ENCODE measurements at regions not wholly inside any gene's neighbourhood (a gene's known extent, or its start where the extent isn't known, plus 50 kb on each side); places are given as distances from the start of the nearest gene placed in this dataset.

DNA sequence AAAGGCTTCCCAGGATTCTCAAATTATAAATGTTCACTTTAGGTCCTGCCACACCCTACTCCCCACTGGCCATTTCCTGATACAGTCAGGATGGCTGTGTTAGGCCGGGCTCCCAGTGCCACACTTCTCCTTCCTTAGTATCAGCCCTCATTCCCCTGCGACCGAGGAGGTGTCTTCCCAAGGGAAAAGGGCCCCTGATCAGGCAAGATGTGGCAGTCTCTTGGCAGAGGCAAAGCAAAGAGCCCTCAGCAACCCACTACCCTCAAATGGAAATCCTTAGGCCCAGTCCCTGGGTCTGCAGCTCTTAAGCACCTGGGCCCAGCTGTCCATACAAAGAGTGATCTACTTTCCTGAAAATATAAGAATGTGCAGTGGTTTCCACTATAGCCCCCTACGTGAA lies 96.5 kb upstream of the VASH1 start:
- peaks cover 14% of the 10 kb centered on the region for H3K27me3 Mint-ChIP-seq
- DNase-seq (no peak), ATAC-seq (no peak)
- no peak overlapping the region for H3K27ac Mint-ChIP-seq
- H3K4me3 Mint-ChIP-seq = no peak overlapping the region
- no peaks in the 10 kb centered on the region for H3K36me3 Mint-ChIP-seq (ENCODE audit: low read depth)
- H3K9me3 Mint-ChIP-seq = peaks cover 4% of the 10 kb centered on the region
- no peaks in the 10 kb centered on the region for H3K4me1 Mint-ChIP-seq

DNA sequence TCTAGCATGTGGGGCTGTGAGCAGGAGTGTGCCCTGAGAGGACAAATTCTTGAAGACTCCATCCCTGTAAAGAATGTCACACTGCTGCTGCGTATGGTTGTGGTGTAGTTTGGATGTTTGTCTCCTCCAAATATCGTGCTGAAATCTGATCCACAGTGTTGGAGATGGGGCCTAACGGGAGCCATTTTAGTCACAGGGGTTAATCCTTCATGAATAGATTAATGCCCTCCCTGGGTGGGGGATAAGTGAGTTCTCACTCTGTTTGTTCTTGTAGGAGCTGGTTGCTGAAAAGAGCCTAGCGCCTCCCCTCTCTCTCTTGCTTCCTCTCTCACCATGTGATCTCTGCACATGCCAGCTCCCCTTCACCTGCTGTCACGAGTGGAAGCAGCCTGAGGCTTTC lies 94.5 kb upstream of the VASH1 start:
- H3K4me3 Mint-ChIP-seq = no peak overlapping the region
- no peaks in the 10 kb centered on the region for H3K4me1 Mint-ChIP-seq
- H3K36me3 Mint-ChIP-seq (ENCODE audit: low read depth) = no peaks in the 10 kb centered on the region
- peaks cover 7% of the 10 kb centered on the region for H3K27me3 Mint-ChIP-seq
- ATAC-seq = no peak
- no peak for DNase-seq
- H3K27ac Mint-ChIP-seq = no peak overlapping the region
- peaks cover 4% of the 10 kb centered on the region for H3K9me3 Mint-ChIP-seq

DNA sequence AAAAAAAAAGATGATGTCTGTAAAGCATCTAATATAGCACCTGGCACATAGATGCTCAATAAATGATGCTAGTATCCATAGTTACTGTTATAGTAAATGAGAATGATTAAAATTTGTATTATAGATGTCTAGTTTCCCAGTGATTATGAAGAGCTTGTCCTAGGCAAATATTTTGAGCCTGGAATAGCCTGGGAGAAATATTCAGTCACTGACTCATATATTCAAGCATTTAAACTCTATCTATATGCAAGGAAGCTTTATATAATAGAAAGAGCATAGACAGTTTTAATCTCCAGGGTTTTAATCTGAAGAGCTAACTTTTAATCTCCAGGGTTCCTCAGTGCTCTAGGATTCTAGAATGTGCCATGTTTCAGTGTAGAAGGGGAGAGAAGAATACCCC lies 91.5 kb upstream of the VASH1 start:
- peaks cover 13% of the 10 kb centered on the region for H3K27me3 Mint-ChIP-seq
- no peaks in the 10 kb centered on the region for H3K4me1 Mint-ChIP-seq
- no peaks in the 10 kb centered on the region for H3K36me3 Mint-ChIP-seq (ENCODE audit: low read depth)
- peaks cover 4% of the 10 kb centered on the region for H3K9me3 Mint-ChIP-seq
- no peak overlapping the region for H3K4me3 Mint-ChIP-seq
- DNase-seq (no peak), ATAC-seq (no peak)
- H3K27ac Mint-ChIP-seq = no peak overlapping the region

DNA sequence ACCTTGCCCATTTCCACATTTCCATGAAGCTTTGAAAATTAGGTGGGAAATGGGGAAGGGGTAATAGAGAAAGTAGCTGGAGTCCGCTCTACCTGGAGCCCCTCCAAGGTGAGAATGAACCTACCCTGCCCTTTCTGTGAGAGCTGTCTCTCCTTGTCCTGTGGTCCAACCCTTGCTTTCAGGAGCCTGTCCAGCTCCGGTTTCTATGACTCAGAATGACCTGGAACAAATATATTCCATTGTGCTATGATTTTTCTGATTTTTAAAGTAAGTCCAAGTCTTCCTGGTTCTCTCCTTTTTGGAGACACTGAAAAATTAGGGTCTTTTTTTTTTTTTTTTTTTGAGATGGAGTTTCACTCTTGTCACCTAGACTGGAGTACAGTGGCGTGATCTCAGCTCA lies 89.1 kb upstream of the VASH1 start:
- H3K4me3 Mint-ChIP-seq = no peak overlapping the region
- DNase-seq (no peak), ATAC-seq (no peak)
- peaks cover 4% of the 10 kb centered on the region for H3K9me3 Mint-ChIP-seq
- no peak overlapping the region for H3K27ac Mint-ChIP-seq
- peaks cover 15% of the 10 kb centered on the region for H3K27me3 Mint-ChIP-seq
- no peaks in the 10 kb centered on the region for H3K36me3 Mint-ChIP-seq (ENCODE audit: low read depth)
- H3K4me1 Mint-ChIP-seq = no peaks in the 10 kb centered on the region

GRCh38 chr14:76673261-76673660 lies 88.0 kb upstream of the VASH1 start:
- Mint-ChIP-seq H3K36me3 (ENCODE audit: low read depth) (no peaks in the 10 kb centered on the region), H3K4me1 (no peaks in the 10 kb centered on the region), H3K27me3 (peaks cover 17% of the 10 kb centered on the region)

GRCh38 chr14:76675046-76675445 lies 86.2 kb upstream of the VASH1 start:
- Mint-ChIP-seq H3K27me3 (peaks cover 16% of the 10 kb centered on the region), H3K4me1 (no peaks in the 10 kb centered on the region), H3K9me3 (no peaks in the 10 kb centered on the region), H3K36me3 (ENCODE audit: low read depth) (no peaks in the 10 kb centered on the region), H3K4me3 (no peak overlapping the region), H3K27ac (no peak overlapping the region)
- ATAC-seq (no peak), DNase-seq (no peak)

More at GRCh38 chr14:76673261-76673660, 88.0 kb upstream of the VASH1 start:
- Mint-ChIP-seq H3K9me3 (peaks cover 4% of the 10 kb centered on the region), H3K4me3 (no peak overlapping the region), H3K27ac (no peak overlapping the region)
- DNase-seq (no peak), ATAC-seq (no peak)

DNA sequence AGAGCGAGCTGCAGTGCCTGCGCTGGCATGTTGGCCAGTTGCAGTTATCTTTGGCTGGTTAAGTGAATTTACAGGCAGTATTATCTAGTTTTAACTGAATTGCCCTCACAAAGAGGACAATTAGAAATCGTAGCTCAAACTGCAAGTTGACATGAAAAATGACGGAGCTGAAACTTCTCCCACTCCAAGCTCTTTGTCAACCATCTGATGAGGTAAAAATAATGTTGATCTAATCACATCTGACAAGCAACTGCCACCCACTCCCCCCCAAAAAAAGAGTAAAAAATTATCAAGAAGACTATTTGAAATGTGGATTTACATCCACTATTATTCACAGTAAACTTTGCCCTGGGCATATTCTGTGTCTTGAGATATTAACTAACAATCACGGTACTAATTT lies 84.7 kb upstream of the VASH1 start:
- no peak overlapping the region for H3K4me3 Mint-ChIP-seq

DNA sequence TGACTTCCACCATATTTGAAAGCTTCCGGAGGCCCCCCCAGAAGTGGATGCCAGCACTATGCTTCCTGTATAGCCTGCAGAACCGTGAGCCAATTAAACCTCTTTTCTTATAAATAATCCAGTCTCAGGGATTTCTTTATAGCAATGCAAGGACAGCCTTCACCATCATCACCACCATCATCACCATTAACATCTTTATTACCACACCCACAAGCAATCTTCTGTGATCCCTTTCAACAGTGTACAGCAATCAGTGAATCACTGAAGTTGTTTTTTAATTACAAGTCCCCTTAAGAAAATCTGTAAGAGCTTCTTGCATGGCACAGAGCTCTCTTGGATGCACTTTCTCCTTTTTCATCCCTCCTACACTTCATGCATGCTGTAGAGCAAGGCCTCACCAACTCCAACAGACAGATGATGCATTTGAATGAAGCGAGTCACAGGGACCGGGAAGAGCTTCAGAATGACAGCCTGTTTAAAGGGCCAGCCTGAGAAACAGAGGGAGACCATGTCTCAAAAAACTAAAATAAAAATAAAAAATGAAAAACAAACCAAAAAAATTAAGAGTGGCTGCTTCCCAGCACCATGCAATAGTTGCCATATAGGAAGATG lies 83.6 kb upstream of the VASH1 start:
- H3K4me1 Mint-ChIP-seq = no peaks in the 10 kb centered on the region
- H3K9me3 Mint-ChIP-seq = peaks cover 20% of the 10 kb centered on the region
- no peak overlapping the region for H3K4me3 Mint-ChIP-seq
- H3K27me3 Mint-ChIP-seq = peaks cover 14% of the 10 kb centered on the region
- H3K36me3 Mint-ChIP-seq (ENCODE audit: low read depth) = no peaks in the 10 kb centered on the region
- no peak for ATAC-seq
- DNase-seq = no peak
- no peak overlapping the region for H3K27ac Mint-ChIP-seq

More for the DNA sequence above, 84.7 kb upstream of the VASH1 start:
- no peak overlapping the region for H3K27ac Mint-ChIP-seq
- ATAC-seq (no peak), DNase-seq (no peak)
- H3K27me3 Mint-ChIP-seq = peaks cover 15% of the 10 kb centered on the region
- peaks cover 9% of the 10 kb centered on the region for H3K9me3 Mint-ChIP-seq
- no peaks in the 10 kb centered on the region for H3K36me3 Mint-ChIP-seq (ENCODE audit: low read depth)
- no peaks in the 10 kb centered on the region for H3K4me1 Mint-ChIP-seq

DNA sequence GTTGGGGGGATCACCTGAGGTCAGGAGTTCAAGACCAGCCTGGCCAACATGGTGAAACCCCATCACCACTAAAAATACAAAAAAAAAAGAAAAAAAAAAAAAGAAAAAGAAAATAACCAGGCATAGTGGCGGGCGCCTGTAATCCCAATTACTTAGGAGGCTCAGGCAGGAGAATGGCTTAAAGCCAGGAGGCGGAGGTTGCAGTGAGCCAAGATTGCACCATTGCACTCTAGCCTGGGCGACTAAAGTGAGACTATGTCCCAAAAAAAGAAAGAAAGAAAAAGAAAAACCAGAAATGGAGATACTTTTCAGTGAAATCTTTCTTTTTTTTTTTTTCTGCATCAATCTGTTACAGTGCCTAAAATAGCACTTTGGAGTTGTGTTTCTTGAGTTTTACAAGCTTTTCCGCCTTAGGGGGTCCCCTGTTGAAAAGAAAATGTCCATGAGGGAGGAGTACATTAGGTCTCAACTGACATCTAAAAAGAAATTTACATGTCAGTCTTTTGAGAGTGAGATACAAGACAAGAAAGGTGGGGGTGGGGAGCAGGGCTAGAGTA lies 82.9 kb upstream of the VASH1 start:
- ATAC-seq = no peak
- H3K36me3 Mint-ChIP-seq (ENCODE audit: low read depth) = no peaks in the 10 kb centered on the region
- H3K4me1 Mint-ChIP-seq = no peaks in the 10 kb centered on the region
- H3K9me3 Mint-ChIP-seq = peaks cover 27% of the 10 kb centered on the region
- H3K27me3 Mint-ChIP-seq = peaks cover 11% of the 10 kb centered on the region
- no peak for DNase-seq
- no peak overlapping the region for H3K27ac Mint-ChIP-seq
- H3K4me3 Mint-ChIP-seq = no peak overlapping the region

DNA sequence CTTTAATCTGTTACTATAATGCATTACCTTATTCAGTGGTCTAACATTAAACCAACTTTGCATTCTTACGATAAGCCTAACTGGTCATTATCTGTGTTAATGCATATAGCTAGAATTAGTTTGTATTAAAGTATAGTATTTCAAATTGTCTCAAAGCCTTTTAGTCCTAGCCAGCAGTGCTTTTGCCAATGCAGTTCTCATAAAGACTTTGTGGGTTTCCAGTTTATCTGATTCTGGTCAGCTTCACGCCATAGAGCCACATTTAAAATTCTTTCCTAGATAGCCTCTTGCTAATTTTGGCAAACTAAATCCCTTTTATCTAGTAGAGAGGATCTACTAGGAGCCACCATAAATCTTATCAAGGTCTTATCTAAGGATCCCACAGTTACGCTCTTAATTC lies 78.9 kb upstream of the VASH1 start:
- Mint-ChIP-seq H3K36me3 (ENCODE audit: low read depth) (no peaks in the 10 kb centered on the region), H3K4me3 (no peak overlapping the region), H3K9me3 (peaks cover 28% of the 10 kb centered on the region), H3K27ac (no peak overlapping the region), H3K27me3 (peaks cover 13% of the 10 kb centered on the region), H3K4me1 (no peaks in the 10 kb centered on the region)
- ATAC-seq (no peak), DNase-seq (no peak)

DNA sequence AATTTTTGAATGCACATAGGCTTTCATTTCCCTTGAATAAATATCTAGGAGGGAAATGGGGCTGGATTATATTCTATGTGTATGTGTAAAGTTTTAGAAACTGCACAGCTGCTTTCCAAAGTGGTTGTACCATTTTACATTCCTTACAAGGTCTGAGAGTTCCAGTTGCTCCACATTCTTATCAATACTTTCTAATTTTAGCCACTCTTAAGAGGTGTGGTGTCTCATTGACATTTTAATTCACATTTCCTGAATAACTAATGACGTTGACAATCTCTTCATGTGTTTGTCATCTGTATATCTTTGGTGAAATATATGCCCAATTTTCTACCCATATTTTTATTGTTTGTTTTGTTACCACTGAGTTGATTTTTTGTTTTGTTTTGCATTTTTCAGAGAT lies 74.6 kb upstream of the VASH1 start:
- DNase-seq = no peak
- Mint-ChIP-seq H3K9me3 (peaks cover 28% of the 10 kb centered on the region), H3K27me3 (peaks cover 17% of the 10 kb centered on the region)

DNA sequence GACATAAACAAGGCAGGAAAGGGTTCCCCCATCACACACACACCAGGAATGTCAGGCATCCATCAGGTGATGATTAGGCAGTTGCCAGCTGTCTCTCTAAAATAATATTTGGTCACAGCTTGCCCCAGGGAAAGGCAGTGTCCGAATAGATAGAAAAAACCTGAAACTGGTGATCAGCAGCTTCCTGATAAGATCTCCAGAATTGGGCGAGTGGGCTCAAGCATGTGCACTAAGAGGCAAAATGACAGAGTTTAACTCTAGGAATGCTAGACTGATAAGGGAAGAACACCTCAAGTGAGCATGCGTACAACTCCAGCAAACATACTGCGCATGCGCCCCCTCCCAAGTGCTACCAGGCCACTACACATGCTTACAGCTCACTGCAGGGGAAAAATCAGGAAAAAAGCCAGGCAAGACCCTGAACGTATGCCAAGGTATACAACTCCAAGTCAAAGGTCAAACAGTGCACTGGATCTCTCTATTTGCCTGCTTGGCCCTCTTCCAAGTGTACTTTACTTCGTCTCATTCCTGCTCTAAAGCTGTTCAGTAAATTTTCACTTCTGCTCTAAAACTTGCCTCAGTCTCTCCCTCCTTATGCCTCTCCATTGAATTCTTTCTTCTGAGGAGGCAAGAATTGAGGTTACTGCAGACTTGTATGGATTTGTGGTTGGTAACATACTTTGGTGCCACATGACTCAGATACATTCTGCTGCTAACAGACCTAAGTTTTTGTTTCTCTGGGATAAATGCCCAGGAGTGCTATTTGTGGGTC lies 73.5 kb upstream of the VASH1 start:
- no peaks in the 10 kb centered on the region for H3K4me1 Mint-ChIP-seq
- ATAC-seq (no peak), DNase-seq (no peak)
- peaks cover 16% of the 10 kb centered on the region for H3K9me3 Mint-ChIP-seq
- H3K27ac Mint-ChIP-seq = no peak overlapping the region
- peaks cover 17% of the 10 kb centered on the region for H3K27me3 Mint-ChIP-seq
- H3K4me3 Mint-ChIP-seq = no peak overlapping the region
- H3K36me3 Mint-ChIP-seq (ENCODE audit: low read depth) = no peaks in the 10 kb centered on the region

More for the DNA sequence above, 74.6 kb upstream of the VASH1 start:
- Mint-ChIP-seq H3K36me3 (ENCODE audit: low read depth) (no peaks in the 10 kb centered on the region), H3K4me3 (no peak overlapping the region), H3K4me1 (no peaks in the 10 kb centered on the region), H3K27ac (no peak overlapping the region)
- ATAC-seq = no peak

DNA sequence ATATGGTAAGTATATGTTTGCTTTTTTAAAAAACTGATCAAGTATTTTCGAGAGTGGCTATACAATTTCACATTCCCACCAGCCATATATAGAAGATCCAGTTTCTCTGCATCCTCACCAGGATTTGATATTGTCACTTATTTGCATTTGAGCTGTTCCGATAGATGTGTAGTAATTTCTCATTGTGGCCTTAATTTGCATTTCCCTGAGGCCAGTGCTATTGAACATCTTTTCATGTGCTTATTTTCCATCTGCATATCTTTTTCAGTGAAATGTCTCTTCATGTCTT lies 72.9 kb upstream of the VASH1 start:
- ATAC-seq = no peak
- no peak for DNase-seq
- H3K4me3 Mint-ChIP-seq = no peak overlapping the region
- H3K27me3 Mint-ChIP-seq = peaks cover 17% of the 10 kb centered on the region
- H3K4me1 Mint-ChIP-seq = no peaks in the 10 kb centered on the region
- H3K27ac Mint-ChIP-seq = no peak overlapping the region
- peaks cover 11% of the 10 kb centered on the region for H3K9me3 Mint-ChIP-seq
- H3K36me3 Mint-ChIP-seq (ENCODE audit: low read depth) = no peaks in the 10 kb centered on the region

GRCh38 chr14:76690502-76691105 lies 70.7 kb upstream of the VASH1 start:
- ATAC-seq = no peak
- Mint-ChIP-seq H3K4me1 (no peaks in the 10 kb centered on the region), H3K9me3 (peaks cover 10% of the 10 kb centered on the region), H3K4me3 (no peak overlapping the region), H3K27ac (no peak overlapping the region), H3K27me3 (peaks cover 11% of the 10 kb centered on the region), H3K36me3 (ENCODE audit: low read depth) (no peaks in the 10 kb centered on the region)
- DNase-seq = no peak

DNA sequence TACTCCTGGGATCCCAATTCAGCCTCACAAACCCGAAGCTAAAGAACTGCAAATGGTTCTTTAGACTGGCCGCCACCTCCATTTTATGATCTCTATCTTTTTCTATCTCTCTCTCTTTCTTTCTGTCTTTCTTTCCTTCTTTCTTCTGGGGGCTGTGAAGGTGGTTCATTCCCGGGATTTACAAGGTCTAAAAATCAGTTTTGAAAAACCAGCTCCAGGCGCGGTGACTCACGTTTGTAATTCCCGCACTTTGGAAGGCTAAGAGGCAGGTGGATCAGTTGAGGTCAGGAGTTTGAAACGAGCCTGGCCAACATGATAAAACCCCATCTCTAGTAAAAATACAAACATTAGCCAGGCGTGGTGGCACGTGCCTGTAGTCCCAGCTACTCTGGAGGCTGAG lies 67.2 kb upstream of the VASH1 start:
- H3K9me3 Mint-ChIP-seq = no peaks in the 10 kb centered on the region
- ATAC-seq = no peak
- H3K4me1 Mint-ChIP-seq = no peaks in the 10 kb centered on the region
- H3K27ac Mint-ChIP-seq = no peak overlapping the region
- H3K4me3 Mint-ChIP-seq = no peak overlapping the region
- peaks cover 5% of the 10 kb centered on the region for H3K27me3 Mint-ChIP-seq
- no peak for DNase-seq
- no peaks in the 10 kb centered on the region for H3K36me3 Mint-ChIP-seq (ENCODE audit: low read depth)

Measured in activated naive CD8-positive, alpha-beta T cell treated with anti-CD3 and anti-CD28 coated beads, Interleukin-2, amount 50 U/mL, for 24 hours (primary cell).